Epithelial cell of esophagus (primary cell): ENCODE measurements at regions not wholly inside any gene's neighbourhood (a gene's known extent, or its start where the extent isn't known, plus 50 kb on each side); places are given as distances from the start of the nearest gene placed in this dataset.

Experiments used
- DNase-seq: peaks from one replicate; pipeline ENCODE4 v3.0.0; 2010; ENCODE audit warnings: low read depth
- H3K4me3 ChIP-seq: 2 replicates; pipeline ENCODE4 v1.5.1; 2011; ENCODE audit warnings: mild to moderate bottlenecking, low read length, control low read depth
- CTCF ChIP-seq: IDR thresholded peaks from 2 replicates; pipeline ENCODE4 v1.5.1; 2011; ENCODE audit warnings: low read depth, mild to moderate bottlenecking, low read length, control low read depth, inconsistent platforms; ENCODE audit not compliant: insufficient read depth; ENCODE audit errors: missing control alignments

- DNase-seq, result no peak
- TF ChIP-seq CTCF, result no peak
- no peak overlapping the region for H3K4me3 ChIP-seq
Measured at GRCh38 chr7:121449735-121450240, 53.7 kb upstream of the FAM3C start.

- H3K4me3 ChIP-seq, result no peak overlapping the region
- TF ChIP-seq CTCF, result peak; percentile 38
- peak; percentile 33 for DNase-seq
Measured at GRCh38 chr7:121449329-121449728, 53.2 kb upstream of the FAM3C start.

GRCh38 chr7:121448429-121448828, 52.3 kb upstream of the FAM3C start:
- no peak overlapping the region for H3K4me3 ChIP-seq
- TF ChIP-seq CTCF, result no peak
- DNase-seq, result no peak

- no peak for DNase-seq
- no peak overlapping the region for H3K4me3 ChIP-seq
- TF ChIP-seq CTCF, result no peak
Measured at GRCh38 chr7:121447911-121448300, 51.8 kb upstream of the FAM3C start.

- no peak for TF ChIP-seq CTCF
- DNase-seq, result no peak
Measured at GRCh38 chr7:121447243-121447910, 51.3 kb upstream of the FAM3C start.

GRCh38 chr7:121446526-121446925, 50.4 kb upstream of the FAM3C start:
- TF ChIP-seq CTCF, result no peak
- no peak overlapping the region for H3K4me3 ChIP-seq
- peak; percentile 74 for DNase-seq

More at GRCh38 chr7:121447243-121447910, 51.3 kb upstream of the FAM3C start:
- no peak overlapping the region for H3K4me3 ChIP-seq
